MCF 10A (cell line): ENCODE measurements at regions not wholly inside any gene's neighbourhood (a gene's known extent, or its start where the extent isn't known, plus 50 kb on each side); places are given as distances from the start of the nearest gene placed in this dataset.

Experiments
- BruUV-seq: library from RNA; stranded (reverse); fragments of 400-500 nt; replicated peaks from 2 replicates; lab custom pipeline; 2021; lab: Mats Ljungman, UMichigan
- CTCF ChIA-PET: fragments of 300-600 bp; sonication (Branson Sonifier 250); formaldehyde crosslinking; extraction: SDS; loops from one replicate; lab custom pipeline; 2021; ENCODE audit warnings: antibody characterized with exemption, inconsistent platforms; lab: Yijun Ruan, JAX
- POLR2A ChIA-PET: fragments of 300-600, 350-650 bp; sonication (Branson Sonifier 250); formaldehyde crosslinking; extraction: SDS; loops from one replicate; lab custom pipeline; 2020; ENCODE audit warnings: antibody characterized with exemption, inconsistent platforms; lab: Yijun Ruan, JAX
- DNase-seq: peaks from one replicate; pipeline ENCODE4 v3.0.0-alpha.2; 2018; ENCODE audit not compliant: unreplicated experiment
- H3K27ac Mint-ChIP-seq: one replicate; pipeline ENCODE4 v1.8.0; 2022; ENCODE audit warnings: mild to moderate bottlenecking, low read depth, mixed read lengths; ENCODE audit not compliant: unreplicated experiment
- H3K27me3 Mint-ChIP-seq: one replicate; pipeline ENCODE4 v1.8.0; 2022; ENCODE audit warnings: mixed read lengths; ENCODE audit not compliant: insufficient read depth, unreplicated experiment
- H3K36me3 Mint-ChIP-seq: one replicate; pipeline ENCODE4 v1.8.0; 2022; ENCODE audit warnings: mild to moderate bottlenecking, moderate library complexity, mixed read lengths; ENCODE audit not compliant: insufficient read depth, unreplicated experiment
- H3K4me1 Mint-ChIP-seq: one replicate; pipeline ENCODE4 v1.8.0; 2022; ENCODE audit warnings: mixed read lengths; ENCODE audit not compliant: insufficient read depth, unreplicated experiment
- H3K4me3 Mint-ChIP-seq: one replicate; pipeline ENCODE4 v1.8.0; 2022; ENCODE audit warnings: mild to moderate bottlenecking, moderate library complexity, mixed read lengths; ENCODE audit not compliant: unreplicated experiment
- H3K9me3 Mint-ChIP-seq: one replicate; pipeline ENCODE4 v1.8.0; 2022; ENCODE audit warnings: mixed read lengths; ENCODE audit not compliant: unreplicated experiment
- intact Hi-C: fragments of 100-400 bp; cut with micrococcal nuclease; formaldehyde crosslinking; loops from 2 replicates; pipeline ENCODE4 v1.14.1; 2022
- TF ChIP-seq, protein P1 (sequence below): fragments of 200-600 bp; IDR thresholded peaks from one replicate; pipeline ENCODE4 v1.8.0; 2022; ENCODE audit warnings: antibody characterized with exemption, mild to moderate bottlenecking; ENCODE audit not compliant: unreplicated experiment

GRCh38 chr7:85074-85882 lies 107.1 kb upstream of the FAM20C start:
- DNase-seq = peak; percentile 42
- no TSS peak for BruUV-seq
- no peaks in the 10 kb centered on the region for H3K36me3 Mint-ChIP-seq
- H3K4me3 Mint-ChIP-seq = no peak overlapping the region
- intact Hi-C loops = no loop called here
- H3K4me1 Mint-ChIP-seq = peaks cover 28% of the 10 kb centered on the region
- ChIA-PET CTCF (no interaction called here), POLR2A (interaction anchor here (0.8 kb wide), 1 partner anchor 64 kb away, joined by 4 read pairs; no protein-coding TSS in a partner anchor)
- H3K27ac Mint-ChIP-seq = no peak overlapping the region
- H3K27me3 Mint-ChIP-seq = peaks cover 12% of the 10 kb centered on the region
- TF ChIP-seq, protein P1, sequence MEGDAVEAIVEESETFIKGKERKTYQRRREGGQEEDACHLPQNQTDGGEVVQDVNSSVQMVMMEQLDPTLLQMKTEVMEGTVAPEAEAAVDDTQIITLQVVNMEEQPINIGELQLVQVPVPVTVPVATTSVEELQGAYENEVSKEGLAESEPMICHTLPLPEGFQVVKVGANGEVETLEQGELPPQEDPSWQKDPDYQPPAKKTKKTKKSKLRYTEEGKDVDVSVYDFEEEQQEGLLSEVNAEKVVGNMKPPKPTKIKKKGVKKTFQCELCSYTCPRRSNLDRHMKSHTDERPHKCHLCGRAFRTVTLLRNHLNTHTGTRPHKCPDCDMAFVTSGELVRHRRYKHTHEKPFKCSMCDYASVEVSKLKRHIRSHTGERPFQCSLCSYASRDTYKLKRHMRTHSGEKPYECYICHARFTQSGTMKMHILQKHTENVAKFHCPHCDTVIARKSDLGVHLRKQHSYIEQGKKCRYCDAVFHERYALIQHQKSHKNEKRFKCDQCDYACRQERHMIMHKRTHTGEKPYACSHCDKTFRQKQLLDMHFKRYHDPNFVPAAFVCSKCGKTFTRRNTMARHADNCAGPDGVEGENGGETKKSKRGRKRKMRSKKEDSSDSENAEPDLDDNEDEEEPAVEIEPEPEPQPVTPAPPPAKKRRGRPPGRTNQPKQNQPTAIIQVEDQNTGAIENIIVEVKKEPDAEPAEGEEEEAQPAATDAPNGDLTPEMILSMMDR = no peak
- no peaks in the 10 kb centered on the region for H3K9me3 Mint-ChIP-seq

DNA sequence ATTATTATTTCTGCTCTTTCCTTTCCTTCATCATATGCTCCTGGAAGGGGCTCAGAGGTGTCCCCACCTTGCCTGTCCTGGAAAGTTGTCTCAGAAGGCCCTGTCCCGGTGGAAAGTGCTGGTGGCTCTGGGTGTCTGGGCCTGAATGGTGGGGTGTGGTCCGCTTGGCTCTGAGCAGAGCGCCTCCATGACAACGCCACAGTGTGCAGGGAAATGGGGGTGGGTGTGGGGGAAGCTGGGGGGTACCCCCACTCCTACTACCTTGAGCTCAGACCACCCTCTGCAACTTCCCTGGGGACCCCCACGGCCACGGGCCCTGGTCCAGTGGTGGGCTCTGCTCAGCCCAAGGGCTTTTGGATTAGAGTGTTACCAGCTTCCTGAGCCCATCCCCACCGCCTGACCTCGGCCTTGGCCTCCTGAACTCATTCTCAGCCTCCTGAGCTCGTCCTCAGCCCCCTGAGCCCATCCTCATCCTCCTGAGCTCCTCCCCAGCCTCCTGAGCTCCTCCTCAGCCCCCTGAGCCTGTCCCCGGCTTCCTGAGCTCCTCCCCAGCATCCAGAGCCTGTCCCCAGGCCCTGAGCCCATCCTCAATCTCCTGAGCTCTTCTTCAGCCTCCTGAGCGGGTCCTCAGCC lies 106.4 kb upstream of the FAM20C start:
- TF ChIP-seq, protein P1 = no peak
- POLR2A ChIA-PET = interaction anchor here (0.8 kb wide), 1 partner anchor 63 kb away, joined by 4 read pairs; no protein-coding TSS in a partner anchor
- no peak for DNase-seq
- CTCF ChIA-PET = interaction anchor here (0.6 to 0.7 kb wide), 2 partner anchors 11 to 111 kb away, joined by 3 read pairs; no protein-coding TSS in a partner anchor
- H3K36me3 Mint-ChIP-seq = no peaks in the 10 kb centered on the region
- no TSS peak for BruUV-seq
- no peak overlapping the region for H3K27ac Mint-ChIP-seq
- intact Hi-C loops = no loop called here
- no peaks in the 10 kb centered on the region for H3K9me3 Mint-ChIP-seq
- H3K4me3 Mint-ChIP-seq = no peak overlapping the region
- H3K4me1 Mint-ChIP-seq = peaks cover 35% of the 10 kb centered on the region
- H3K27me3 Mint-ChIP-seq = peaks cover 9% of the 10 kb centered on the region

DNA sequence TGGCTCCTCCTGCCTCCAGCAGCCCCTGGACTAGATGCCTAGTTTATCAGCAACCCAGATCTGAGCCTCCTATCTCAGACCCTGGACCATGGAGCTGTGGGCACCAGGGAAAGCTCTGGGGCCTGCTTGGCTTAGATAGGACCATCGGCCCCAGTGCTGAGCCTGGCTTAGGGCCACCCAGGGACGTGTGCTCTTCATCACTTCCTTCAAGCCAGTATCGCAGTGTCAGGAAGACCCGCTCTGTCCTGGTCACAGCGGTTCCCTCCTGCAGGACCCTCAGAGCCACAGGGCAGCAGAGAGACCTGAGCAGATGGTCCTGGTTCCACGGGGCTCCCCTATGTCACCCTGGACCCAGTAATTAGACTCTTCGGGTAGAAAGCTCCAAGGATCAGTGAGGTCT lies 105.7 kb upstream of the FAM20C start:
- CTCF ChIA-PET = interaction anchor here (0.6 to 0.7 kb wide), 4 partner anchors 10 to 1506 kb away, joined by 3 to 4 read pairs (median 3); no protein-coding TSS in a partner anchor
- no peak for DNase-seq
- POLR2A ChIA-PET = no interaction called here
- peaks cover 2% of the 10 kb centered on the region for H3K27me3 Mint-ChIP-seq
- no peak overlapping the region for H3K4me3 Mint-ChIP-seq
- TF ChIP-seq, protein P1 = no peak
- intact Hi-C loops = no loop called here
- BruUV-seq = no TSS peak
- H3K27ac Mint-ChIP-seq = no peak overlapping the region
- peaks cover 38% of the 10 kb centered on the region for H3K4me1 Mint-ChIP-seq
- H3K9me3 Mint-ChIP-seq = no peaks in the 10 kb centered on the region
- H3K36me3 Mint-ChIP-seq = no peaks in the 10 kb centered on the region

GRCh38 chr7:87047-87446 lies 105.3 kb upstream of the FAM20C start:
- H3K27me3 Mint-ChIP-seq = no peaks in the 10 kb centered on the region
- peaks cover 38% of the 10 kb centered on the region for H3K4me1 Mint-ChIP-seq
- H3K36me3 Mint-ChIP-seq = no peaks in the 10 kb centered on the region
- DNase-seq = no peak
- intact Hi-C loops = no loop called here
- TF ChIP-seq, protein P1 = no peak
- no peaks in the 10 kb centered on the region for H3K9me3 Mint-ChIP-seq
- H3K4me3 Mint-ChIP-seq = no peak overlapping the region
- H3K27ac Mint-ChIP-seq = no peak overlapping the region
- BruUV-seq = no TSS peak
- ChIA-PET POLR2A (no interaction called here), CTCF (interaction anchor here (0.6 to 0.7 kb wide), 2 partner anchors 92 to 1505 kb away, joined by 3 to 4 read pairs; no protein-coding TSS in a partner anchor)
